ENCODE measurements at regions not wholly inside any gene's neighbourhood (a gene's known extent, or its start where the extent isn't known, plus 50 kb on each side); places are given as distances from the start of the nearest gene placed in this dataset.

DNA sequence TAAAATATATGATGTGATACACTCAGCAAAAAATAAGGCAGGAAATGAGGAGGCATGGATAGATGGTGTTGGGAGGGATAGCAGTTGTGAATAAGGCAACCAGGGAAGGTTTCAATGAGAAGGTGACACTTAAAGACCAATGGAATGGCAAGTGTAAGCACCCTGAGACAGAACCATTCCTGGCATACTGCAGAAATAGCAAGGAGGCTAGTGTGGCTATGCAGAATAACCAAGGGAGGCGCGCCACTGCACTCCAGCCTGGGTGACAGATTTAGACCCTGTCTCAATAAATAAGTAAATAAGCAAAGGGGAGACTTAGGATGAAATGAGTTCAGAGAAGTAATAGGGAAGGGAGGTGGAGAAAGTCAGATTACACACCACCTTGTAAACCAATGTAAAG is 113.9 kb downstream of the TOMM20 start:
- no peaks in the 10 kb centered on the region for H4K20me1 ChIP-seq (ENCODE audit: insufficient read depth, low read length)
- TF ChIP-seq, protein P1, sequence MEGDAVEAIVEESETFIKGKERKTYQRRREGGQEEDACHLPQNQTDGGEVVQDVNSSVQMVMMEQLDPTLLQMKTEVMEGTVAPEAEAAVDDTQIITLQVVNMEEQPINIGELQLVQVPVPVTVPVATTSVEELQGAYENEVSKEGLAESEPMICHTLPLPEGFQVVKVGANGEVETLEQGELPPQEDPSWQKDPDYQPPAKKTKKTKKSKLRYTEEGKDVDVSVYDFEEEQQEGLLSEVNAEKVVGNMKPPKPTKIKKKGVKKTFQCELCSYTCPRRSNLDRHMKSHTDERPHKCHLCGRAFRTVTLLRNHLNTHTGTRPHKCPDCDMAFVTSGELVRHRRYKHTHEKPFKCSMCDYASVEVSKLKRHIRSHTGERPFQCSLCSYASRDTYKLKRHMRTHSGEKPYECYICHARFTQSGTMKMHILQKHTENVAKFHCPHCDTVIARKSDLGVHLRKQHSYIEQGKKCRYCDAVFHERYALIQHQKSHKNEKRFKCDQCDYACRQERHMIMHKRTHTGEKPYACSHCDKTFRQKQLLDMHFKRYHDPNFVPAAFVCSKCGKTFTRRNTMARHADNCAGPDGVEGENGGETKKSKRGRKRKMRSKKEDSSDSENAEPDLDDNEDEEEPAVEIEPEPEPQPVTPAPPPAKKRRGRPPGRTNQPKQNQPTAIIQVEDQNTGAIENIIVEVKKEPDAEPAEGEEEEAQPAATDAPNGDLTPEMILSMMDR (IDR thresholded peaks at IDR 0.05; ENCODE audit: low read length), result no peak
- no peak for TF ChIP-seq EZH2 (IDR thresholded peaks at IDR 0.05; ENCODE audit: borderline replicate concordance, low read length)
- H3F3A ChIP-seq (ENCODE audit: insufficient read depth, low read length), result no peaks in the 10 kb centered on the region
- no peak overlapping the region for H2AFZ ChIP-seq (ENCODE audit: low read length)
- H3K4me3 ChIP-seq (ENCODE audit: low read depth, low read length, poor library complexity, severe bottlenecking), result no peak overlapping the region
- H3K27ac ChIP-seq (ENCODE audit: low read depth, low read length, poor library complexity, severe bottlenecking), result no peak overlapping the region
- H3K9me3 ChIP-seq (ENCODE audit: low read length), result no peaks in the 10 kb centered on the region
- no peaks in the 10 kb centered on the region for H3K36me3 ChIP-seq (ENCODE audit: insufficient read depth, low read length)
- peaks cover 21% of the 10 kb centered on the region for H3K4me1 ChIP-seq (ENCODE audit: insufficient read depth, low read length, severe bottlenecking)
- no peaks in the 10 kb centered on the region for H3K9me2 ChIP-seq (ENCODE audit: low read depth, low read length)
- H3K27me3 ChIP-seq (ENCODE audit: insufficient read depth, low read length), result no peaks in the 10 kb centered on the region
- no peaks in the 10 kb centered on the region for H3K79me2 ChIP-seq (ENCODE audit: insufficient read depth, low read length)
- H3K9ac ChIP-seq (ENCODE audit: low read length), result no peak overlapping the region
- H3K4me2 ChIP-seq (ENCODE audit: low read length), result no peak overlapping the region

DNA sequence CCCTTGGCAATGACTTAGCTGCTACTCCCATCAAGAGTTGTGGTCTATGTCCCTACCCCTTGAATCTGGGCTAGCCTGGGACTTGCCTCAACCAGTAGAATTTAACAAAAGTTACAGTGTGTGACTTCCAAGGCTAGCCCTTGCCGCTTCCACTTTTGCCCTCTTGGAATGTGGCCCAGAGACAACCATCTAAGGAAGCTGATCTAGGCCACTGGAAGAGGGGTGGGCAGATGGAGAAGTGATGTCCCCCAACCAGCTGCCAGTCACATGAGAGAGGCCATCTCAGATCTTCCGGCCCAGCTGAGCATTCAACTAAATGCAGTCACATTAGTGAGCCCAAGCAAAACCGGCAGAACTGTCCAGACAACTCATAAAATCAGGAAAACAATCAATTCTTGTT is 115.1 kb downstream of the TOMM20 start:
- H3K79me2 ChIP-seq (ENCODE audit: insufficient read depth, low read length), result no peaks in the 10 kb centered on the region
- H3K9me3 ChIP-seq (ENCODE audit: low read length), result no peaks in the 10 kb centered on the region
- H3K4me1 ChIP-seq (ENCODE audit: insufficient read depth, low read length, severe bottlenecking), result peaks cover 21% of the 10 kb centered on the region
- H3K4me2 ChIP-seq (ENCODE audit: low read length), result no peak overlapping the region
- no peak overlapping the region for H3K27ac ChIP-seq (ENCODE audit: low read depth, low read length, poor library complexity, severe bottlenecking)
- no peaks in the 10 kb centered on the region for H3K9me2 ChIP-seq (ENCODE audit: low read depth, low read length)
- no peaks in the 10 kb centered on the region for H3F3A ChIP-seq (ENCODE audit: insufficient read depth, low read length)
- no peak overlapping the region for H3K4me3 ChIP-seq (ENCODE audit: low read depth, low read length, poor library complexity, severe bottlenecking)
- TF ChIP-seq, protein P1 (IDR thresholded peaks at IDR 0.05; ENCODE audit: low read length), result no peak
- TF ChIP-seq EZH2 (IDR thresholded peaks at IDR 0.05; ENCODE audit: borderline replicate concordance, low read length), result no peak
- no peaks in the 10 kb centered on the region for H3K36me3 ChIP-seq (ENCODE audit: insufficient read depth, low read length)
- H2AFZ ChIP-seq (ENCODE audit: low read length), result no peak overlapping the region
- H3K9ac ChIP-seq (ENCODE audit: low read length), result no peak overlapping the region
- no peaks in the 10 kb centered on the region for H3K27me3 ChIP-seq (ENCODE audit: insufficient read depth, low read length)
- H4K20me1 ChIP-seq (ENCODE audit: insufficient read depth, low read length), result no peaks in the 10 kb centered on the region

DNA sequence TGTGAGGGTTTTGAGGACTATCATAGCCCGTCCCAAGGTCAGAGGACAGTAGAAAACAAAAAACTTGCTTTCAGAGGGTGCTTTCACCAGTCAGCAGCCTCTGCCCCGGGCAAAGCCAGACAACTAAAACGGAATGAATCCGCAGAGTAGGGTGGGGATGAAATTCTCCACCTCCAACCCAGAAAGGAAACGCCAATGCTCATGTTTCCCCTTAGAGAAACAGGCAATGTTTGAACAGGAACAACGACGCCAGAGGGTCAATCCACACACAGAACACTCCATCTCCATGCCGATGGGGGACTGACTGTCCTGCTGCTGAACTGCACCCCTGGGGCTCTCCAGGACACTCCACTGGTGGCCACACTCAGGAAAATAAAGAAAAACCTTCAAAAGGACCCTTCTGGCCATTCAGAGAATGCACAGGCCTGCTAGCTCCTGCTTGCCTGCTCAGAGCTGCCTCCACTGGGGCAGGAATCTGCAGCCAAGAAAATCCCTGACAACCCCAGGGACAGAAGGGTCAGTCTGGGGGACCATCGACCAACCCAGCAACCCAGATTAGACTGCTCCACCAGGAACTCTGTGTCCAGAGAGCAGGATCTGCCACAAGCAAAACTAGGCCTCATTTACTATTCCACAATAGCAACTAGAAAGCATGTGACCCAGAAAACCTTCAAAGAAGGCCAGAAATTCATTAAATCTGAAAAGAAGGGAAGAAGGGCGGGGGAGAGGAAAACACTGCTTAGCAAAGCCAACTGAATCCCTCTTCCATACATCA is 116.0 kb downstream of the TOMM20 start:
- Histone ChIP-seq H3K9ac (ENCODE audit: low read length) (no peak overlapping the region; the same call in 1 of the 2 replicates), H3F3A (ENCODE audit: insufficient read depth, low read length) (no peaks in the 10 kb centered on the region), H3K36me3 (ENCODE audit: insufficient read depth, low read length) (no peaks in the 10 kb centered on the region), H3K9me2 (ENCODE audit: low read depth, low read length) (no peaks in the 10 kb centered on the region), H3K27me3 (ENCODE audit: insufficient read depth, low read length) (no peaks in the 10 kb centered on the region), H3K4me2 (ENCODE audit: low read length) (peak overlapping the region; percentile 51; the same call in 1 of the 2 replicates), H3K4me3 (ENCODE audit: low read depth, low read length, poor library complexity, severe bottlenecking) (no peak overlapping the region), H3K4me1 (ENCODE audit: insufficient read depth, low read length, severe bottlenecking) (peaks cover 21% of the 10 kb centered on the region), H3K9me3 (ENCODE audit: low read length) (peaks cover 2% of the 10 kb centered on the region; the same call in 1 of the 2 replicates), H3K27ac (ENCODE audit: low read depth, low read length, poor library complexity, severe bottlenecking) (peak overlapping the region; percentile 43), H3K79me2 (ENCODE audit: insufficient read depth, low read length) (no peaks in the 10 kb centered on the region), H4K20me1 (ENCODE audit: insufficient read depth, low read length) (no peaks in the 10 kb centered on the region), H2AFZ (ENCODE audit: low read length) (no peak overlapping the region)
- no peak for TF ChIP-seq EZH2 (IDR thresholded peaks at IDR 0.05; ENCODE audit: borderline replicate concordance, low read length)
- TF ChIP-seq, protein P1 (IDR thresholded peaks at IDR 0.05; ENCODE audit: low read length), result no peak
